Prostate gland (tissue), 2 donors: ENCODE measurements at regions not wholly inside any gene's neighbourhood (a gene's known extent, or its start where the extent isn't known, plus 50 kb on each side); places are given as distances from the start of the nearest gene placed in this dataset.

Source experiments
- POLR2A ChIP-seq: fragments of 450-650 bp; IDR thresholded peaks from one replicate; pipeline ENCODE4 v1.6.1; 2016; ENCODE audit warnings: antibody characterized with exemption, mild to moderate bottlenecking
- TF ChIP-seq, protein P1 (sequence below), 4 experiments: fragments of 200-600 bp in 2 of 4; fragments of 450-650 bp in 2 of 4; sonication (generic) in 2 of 4; IDR thresholded peaks; 1 replicate in 3 of 4; 2 replicates in 1 of 4; pipeline ENCODE4 v1.5.1; 2016 to 2019; ENCODE audit warnings: antibody characterized with exemption in 4 of 4, mild to moderate bottlenecking in 2 of 4, moderate library complexity in 2 of 4

GRCh38 chr17:34133350-34133749 lies 121.7 kb upstream of the CCL2 start:
- TF ChIP-seq, protein P1, sequence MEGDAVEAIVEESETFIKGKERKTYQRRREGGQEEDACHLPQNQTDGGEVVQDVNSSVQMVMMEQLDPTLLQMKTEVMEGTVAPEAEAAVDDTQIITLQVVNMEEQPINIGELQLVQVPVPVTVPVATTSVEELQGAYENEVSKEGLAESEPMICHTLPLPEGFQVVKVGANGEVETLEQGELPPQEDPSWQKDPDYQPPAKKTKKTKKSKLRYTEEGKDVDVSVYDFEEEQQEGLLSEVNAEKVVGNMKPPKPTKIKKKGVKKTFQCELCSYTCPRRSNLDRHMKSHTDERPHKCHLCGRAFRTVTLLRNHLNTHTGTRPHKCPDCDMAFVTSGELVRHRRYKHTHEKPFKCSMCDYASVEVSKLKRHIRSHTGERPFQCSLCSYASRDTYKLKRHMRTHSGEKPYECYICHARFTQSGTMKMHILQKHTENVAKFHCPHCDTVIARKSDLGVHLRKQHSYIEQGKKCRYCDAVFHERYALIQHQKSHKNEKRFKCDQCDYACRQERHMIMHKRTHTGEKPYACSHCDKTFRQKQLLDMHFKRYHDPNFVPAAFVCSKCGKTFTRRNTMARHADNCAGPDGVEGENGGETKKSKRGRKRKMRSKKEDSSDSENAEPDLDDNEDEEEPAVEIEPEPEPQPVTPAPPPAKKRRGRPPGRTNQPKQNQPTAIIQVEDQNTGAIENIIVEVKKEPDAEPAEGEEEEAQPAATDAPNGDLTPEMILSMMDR (IDR thresholded peaks at IDR 0.05), result no peak
- TF ChIP-seq POLR2A, result no peak
